Ovary (tissue), 7 donors: ENCODE measurements at regions not wholly inside any gene's neighbourhood (a gene's known extent, or its start where the extent isn't known, plus 50 kb on each side); places are given as distances from the start of the nearest gene placed in this dataset.
"Not testable (repeated sequence)": the region's sequence is repeated elsewhere in the genome, so short reads cannot be mapped to it uniquely, and the experiment has no call there.

Source experiments
- DNase-seq, 5 donors: peaks; one replicate each; pipeline ENCODE4 v3.0.0-alpha.2; 2019 to 2020
- H3K27ac ChIP-seq, 2 donors: fragments of 200-600 bp; one replicate each; pipeline versions ENCODE4 v1.5.1 to v1.8.0; 2019 to 2022
- H3K27me3 ChIP-seq: fragments of 200-600 bp; one replicate; pipeline ENCODE4 v1.8.0; 2022
- H3K36me3 ChIP-seq: fragments of 200-600 bp; sonication (generic); one replicate; pipeline ENCODE4 v1.5.1; 2019
- H3K4me1 ChIP-seq: one replicate; pipeline ENCODE4 v1.8.1; 2013; ENCODE audit warnings: mild to moderate bottlenecking, moderate library complexity; ENCODE audit not compliant: insufficient read depth
- H3K4me3 ChIP-seq: fragments of 200-600 bp; sonication (generic); one replicate; pipeline ENCODE4 v1.5.1; 2017
- H3K9me3 ChIP-seq, 2 donors: fragments of 200-600 bp in 1 of 2; sonication (generic) in 1 of 2; one replicate each; pipeline versions ENCODE4 v1.5.1 to v1.8.1; 2013 to 2019; ENCODE audit warnings: mild to moderate bottlenecking in 1 of 2, moderate library complexity in 1 of 2
- EP300 ChIP-seq: sonication (generic); formaldehyde crosslinking; IDR thresholded peaks from one replicate; pipeline ENCODE4 v1.6.1; 2017; ENCODE audit warnings: antibody characterized with exemption
- POLR2A ChIP-seq: fragments of 450-650 bp; IDR thresholded peaks from one replicate; pipeline ENCODE4 v1.6.1; 2017; ENCODE audit warnings: antibody characterized with exemption, mild to moderate bottlenecking, moderate library complexity
- WGBS, 3 donors: extraction: QIAGEN DNeasy Blood & Tissue Kit in 1 of 3; methylation state at CpG; one replicate each; pipeline versions ENCODE4 v1.1.5 to v1.1.7; 2013 to 2017; 5-methylcytosine and 5-hydroxymethylcytosine counted together
- intact Hi-C, 4 donors: fragments of 100-400 bp; cut with DNase I; formaldehyde crosslinking; loops; one replicate each; pipeline versions ENCODE4 v1.11.0 to v1.15.1; 2022 to 2023
- TF ChIP-seq, protein P1 (sequence below), 3 donors: fragments of 450-650 bp in 2 of 3; fragments of 200-600 bp in 1 of 3; IDR thresholded peaks; one replicate each; pipeline versions ENCODE4 v1.5.1 to v1.8.0; 2016 to 2022; ENCODE audit warnings: antibody characterized with exemption in 3 of 3, mild to moderate bottlenecking in 1 of 3
- donor health status: DM: no; HTN: no; CAD: no; lungs with moderate emphysema.
- donor health status: DM: no; HTN: no; CAD: no.
- donor health status: Bipolar disorder and iron deficiency.
- donor health status: DM: no; HTN: no; CAD: no.
- donor health status: DM: yes; HTN: yes; CAD: no.

- Histone ChIP-seq H3K4me1 (no peaks in the 10 kb centered on the region), H3K27me3 (no peaks in the 10 kb centered on the region), H3K9me3 (no peaks in the 10 kb centered on the region), H3K27ac (no peak overlapping the region), H3K4me3 (no peak overlapping the region), H3K36me3 (no peaks in the 10 kb centered on the region)
- DNase-seq: no peak
- WGBS, 3 donors: 44 to 61% (median 49%) methylated on average over 7 of the region's 7 CpGs
- TF ChIP-seq, protein P1, sequence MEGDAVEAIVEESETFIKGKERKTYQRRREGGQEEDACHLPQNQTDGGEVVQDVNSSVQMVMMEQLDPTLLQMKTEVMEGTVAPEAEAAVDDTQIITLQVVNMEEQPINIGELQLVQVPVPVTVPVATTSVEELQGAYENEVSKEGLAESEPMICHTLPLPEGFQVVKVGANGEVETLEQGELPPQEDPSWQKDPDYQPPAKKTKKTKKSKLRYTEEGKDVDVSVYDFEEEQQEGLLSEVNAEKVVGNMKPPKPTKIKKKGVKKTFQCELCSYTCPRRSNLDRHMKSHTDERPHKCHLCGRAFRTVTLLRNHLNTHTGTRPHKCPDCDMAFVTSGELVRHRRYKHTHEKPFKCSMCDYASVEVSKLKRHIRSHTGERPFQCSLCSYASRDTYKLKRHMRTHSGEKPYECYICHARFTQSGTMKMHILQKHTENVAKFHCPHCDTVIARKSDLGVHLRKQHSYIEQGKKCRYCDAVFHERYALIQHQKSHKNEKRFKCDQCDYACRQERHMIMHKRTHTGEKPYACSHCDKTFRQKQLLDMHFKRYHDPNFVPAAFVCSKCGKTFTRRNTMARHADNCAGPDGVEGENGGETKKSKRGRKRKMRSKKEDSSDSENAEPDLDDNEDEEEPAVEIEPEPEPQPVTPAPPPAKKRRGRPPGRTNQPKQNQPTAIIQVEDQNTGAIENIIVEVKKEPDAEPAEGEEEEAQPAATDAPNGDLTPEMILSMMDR (IDR thresholded peaks at IDR 0.05): no peak
- TF ChIP-seq POLR2A (no peak), EP300 (no peak)
- intact Hi-C loops: no loop called here
These were observed 72.5 kb downstream of the LHX2 start for GRCh38 chr9:124084087-124084486.

GRCh38 chr9:124087226-124087625, 75.7 kb downstream of the LHX2 start:
- H3K4me1 ChIP-seq: no peaks in the 10 kb centered on the region
- H3K36me3 ChIP-seq: no peaks in the 10 kb centered on the region
- intact Hi-C loops: no loop called here
- no peak overlapping the region for H3K4me3 ChIP-seq
- 95 to 97% (median 97%) methylated on average over 2 of the region's 2 CpGs for WGBS, 3 donors
- no peaks in the 10 kb centered on the region for H3K27me3 ChIP-seq
- no peak for TF ChIP-seq POLR2A
- TF ChIP-seq, protein P1 (IDR thresholded peaks at IDR 0.05): no peak
- TF ChIP-seq EP300: no peak
- no peaks in the 10 kb centered on the region for H3K9me3 ChIP-seq
- H3K27ac ChIP-seq: no peak overlapping the region
- DNase-seq: no peak

DNA sequence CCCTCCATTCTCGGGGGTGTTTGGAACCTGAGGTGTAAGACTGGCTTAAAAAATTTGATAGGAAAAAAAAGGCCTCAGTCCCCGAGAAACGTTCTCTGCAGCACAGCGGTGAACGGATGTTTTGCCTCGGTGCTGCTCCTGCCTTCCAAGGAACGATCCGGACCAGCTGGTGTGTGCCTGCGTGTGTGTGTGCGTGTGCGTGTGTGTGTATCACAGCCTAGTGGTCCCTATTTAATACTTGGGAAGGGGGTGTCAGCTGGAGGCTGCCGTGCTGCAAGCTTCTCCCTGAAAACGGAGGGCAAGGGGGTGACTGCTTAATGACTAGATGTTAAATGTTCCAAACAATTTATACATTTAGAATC, 76.9 kb downstream of the LHX2 start:
- 13 to 25% (median 16%) methylated on average over 13 of the region's 13 CpGs for WGBS, 3 donors
- no peak for TF ChIP-seq EP300
- TF ChIP-seq, protein P1 (IDR thresholded peaks at IDR 0.05): no peak
- TF ChIP-seq POLR2A: no peak
- peak in 4 of 5 donors; percentile 23 to 65 (median 44) for DNase-seq
- intact Hi-C loops: no loop called here
- H3K4me3 ChIP-seq: no peak overlapping the region
- no peaks in the 10 kb centered on the region for H3K36me3 ChIP-seq
- H3K4me1 ChIP-seq: no peaks in the 10 kb centered on the region
- H3K9me3 ChIP-seq: no peaks in the 10 kb centered on the region
- H3K27ac ChIP-seq: no peak overlapping the region
- H3K27me3 ChIP-seq: no peaks in the 10 kb centered on the region

GRCh38 chr9:124089631-124090488, 78.3 kb downstream of the LHX2 start:
- 81 to 83% (median 82%) methylated on average over 9 of the region's 9 CpGs for WGBS, 3 donors
- H3K9me3 ChIP-seq, H3K4me1 ChIP-seq, H3K27me3 ChIP-seq, H3K4me3 ChIP-seq, intact Hi-C loops, H3K36me3 ChIP-seq, H3K27ac ChIP-seq, DNase-seq: not testable (repeated sequence)

- H3K27ac ChIP-seq: no peak overlapping the region
- no peaks in the 10 kb centered on the region for H3K9me3 ChIP-seq
- 45 to 54% (median 46%) methylated on average over 12 of the region's 12 CpGs for WGBS, 3 donors
- H3K36me3 ChIP-seq: no peaks in the 10 kb centered on the region
- intact Hi-C loops: no loop called here
- H3K4me3 ChIP-seq: no peak overlapping the region
- no peaks in the 10 kb centered on the region for H3K27me3 ChIP-seq
- H3K4me1 ChIP-seq: no peaks in the 10 kb centered on the region
- DNase-seq: no peak
- TF ChIP-seq POLR2A (no peak), EP300 (no peak)
- TF ChIP-seq, protein P1 (IDR thresholded peaks at IDR 0.05): no peak
These were observed 86.8 kb downstream of the LHX2 start for GRCh38 chr9:124098141-124098905.
